H1 (cell line): ENCODE measurements at regions not wholly inside any gene's neighbourhood (a gene's known extent, or its start where the extent isn't known, plus 50 kb on each side); places are given as distances from the start of the nearest gene placed in this dataset.

Source experiments
- CTCF ChIA-PET: fragments of 300-600 bp; sonication (Branson Sonifier 250); formaldehyde crosslinking; loops from one replicate; lab custom pipeline; 2021; ENCODE audit not compliant: partially characterized antibody; lab: Charles Lee
- POLR2A ChIA-PET: fragments of 300-600 bp; sonication (Branson Sonifier 250); formaldehyde crosslinking; loops from one replicate; lab custom pipeline; 2021; ENCODE audit warnings: inconsistent platforms; ENCODE audit not compliant: partially characterized antibody; lab: Charles Lee
- DNase-seq, 2 experiments: peaks; one replicate each; pipeline versions ENCODE4 v3.0.0 to v3.0.0-alpha.2; 2010 to 2022; ENCODE audit warnings: low spot score in 2 of 2, low read depth in 1 of 2, mixed read lengths in 1 of 2
- FAIRE-seq: peaks from 2 replicates; lab custom pipeline; 2011; peaks lifted over from hg19 to GRCh38; lab: Jason Lieb, UNC
- H2AFZ ChIP-seq: 2 replicates; pipeline ENCODE4 v1.8.1; 2012; ENCODE audit warnings: low read length, inconsistent platforms
- H2AK5ac ChIP-seq: 2 replicates; pipeline ENCODE4 v1.6.1; 2013; ENCODE audit warnings: low read depth, low read length
- H2BK120ac ChIP-seq: replicated peaks from 2 replicates; pipeline ENCODE3; 2013; ENCODE audit warnings: low read depth, low read length, inconsistent platforms
- H2BK12ac ChIP-seq: 2 replicates; pipeline ENCODE4 v1.6.1; 2013; ENCODE audit warnings: low read depth, low read length
- H2BK15ac ChIP-seq: 2 replicates; pipeline ENCODE4 v1.6.1; 2013; ENCODE audit warnings: low read length
- H2BK20ac ChIP-seq: 2 replicates; pipeline ENCODE4 v1.6.1; 2013; ENCODE audit warnings: low read length
- H2BK5ac ChIP-seq: 2 replicates; pipeline ENCODE4 v1.6.1; 2013; ENCODE audit warnings: low read depth, low read length
- H3K14ac ChIP-seq: 2 replicates; pipeline ENCODE4 v1.6.1; 2013; ENCODE audit warnings: inconsistent platforms; ENCODE audit not compliant: insufficient read length
- H3K18ac ChIP-seq: 2 replicates; pipeline ENCODE4 v1.6.1; 2013; ENCODE audit warnings: low read length; ENCODE audit errors: extremely low read depth
- H3K23ac ChIP-seq: 2 replicates; pipeline ENCODE4 v1.6.1; 2013; ENCODE audit warnings: inconsistent platforms; ENCODE audit not compliant: insufficient read length
- H3K23me2 ChIP-seq: 2 replicates; pipeline ENCODE4 v1.6.1; 2013; ENCODE audit warnings: low read depth, low read length
- H3K27ac ChIP-seq: 2 replicates; pipeline ENCODE4 v1.6.1; 2011; ENCODE audit warnings: low read depth, low read length, inconsistent platforms
- H3K27me3 ChIP-seq, 4 experiments: replicated peaks in 1 of 4; 1 replicate in 1 of 4; 2 replicates in 3 of 4; pipeline versions ENCODE4 v1.6.1 to v1.8.1; 2011 to 2013; ENCODE audit warnings: low read length in 3 of 4, mild to moderate bottlenecking in 3 of 4, inconsistent platforms in 2 of 4, mixed read lengths in 2 of 4, moderate library complexity in 1 of 4; ENCODE audit not compliant: control insufficient read depth in 3 of 4, insufficient read depth in 3 of 4; ENCODE audit errors: extremely low read depth in 1 of 4
- H3K36me3 ChIP-seq, 4 experiments: 2 replicates each; pipeline versions ENCODE4 v1.6.1 to v1.8.1; 2011 to 2013; ENCODE audit warnings: mild to moderate bottlenecking in 4 of 4, low read length in 3 of 4, moderate library complexity in 2 of 4, control low read depth in 1 of 4, inconsistent platforms in 1 of 4; ENCODE audit not compliant: insufficient read depth in 4 of 4, control insufficient read depth in 2 of 4
- H3K4ac ChIP-seq: replicated peaks from 2 replicates; pipeline ENCODE3; 2013; ENCODE audit warnings: low read length, low read depth, mixed read lengths, inconsistent platforms; ENCODE audit not compliant: insufficient read length
- H3K4me1 ChIP-seq, 4 experiments: replicated peaks in 1 of 4; 1 replicate in 1 of 4; 2 replicates in 3 of 4; pipeline versions ENCODE4 v1.6.1 to v1.8.1; 2011 to 2013; ENCODE audit warnings: low read length in 3 of 4, inconsistent platforms in 2 of 4, mixed read lengths in 1 of 4; ENCODE audit not compliant: insufficient read depth in 4 of 4, control insufficient read depth in 3 of 4
- H3K4me2 ChIP-seq, 2 experiments: 2 replicates each; pipeline versions ENCODE4 v1.6.1 to v1.8.1; 2011 to 2013; ENCODE audit warnings: low read depth in 2 of 2, low read length in 2 of 2, control low read depth in 1 of 2, inconsistent platforms in 1 of 2, mild to moderate bottlenecking in 1 of 2; ENCODE audit not compliant: insufficient read depth in 1 of 2
- H3K4me3 ChIP-seq, 4 experiments: fragments of 200-600, 300-600 bp in 1 of 4; sonication (generic), shearing (Covaris generic), sonication (Bioruptor Twin) in 1 of 4; 2 replicates each; pipeline versions ENCODE4 v1.5.1 to v1.8.1; 2011 to 2016; ENCODE audit warnings: low read length in 4 of 4, low read depth in 3 of 4, control low read depth in 2 of 4, inconsistent platforms in 2 of 4, mild to moderate bottlenecking in 2 of 4, mixed read lengths in 1 of 4, moderate library complexity in 1 of 4; ENCODE audit not compliant: insufficient read depth in 2 of 4; ENCODE audit errors: extremely low read depth in 1 of 4
- H3K56ac ChIP-seq: replicated peaks from 2 replicates; pipeline ENCODE3; 2013; ENCODE audit warnings: low read depth, mild to moderate bottlenecking, mixed read lengths, low read length, inconsistent platforms; ENCODE audit not compliant: insufficient read length
- H3K79me1 ChIP-seq: 2 replicates; pipeline ENCODE4 v1.6.1; 2013; ENCODE audit warnings: low read depth, low read length, control low read depth
- H3K79me2 ChIP-seq, 2 experiments: 2 replicates each; pipeline versions ENCODE4 v1.6.1 to v1.8.1; 2012 to 2013; ENCODE audit warnings: low read length in 2 of 2, mild to moderate bottlenecking in 2 of 2, inconsistent platforms in 1 of 2; ENCODE audit not compliant: insufficient read depth in 2 of 2, control insufficient read depth in 1 of 2
- H3K9ac ChIP-seq, 4 experiments: replicated peaks in 1 of 4; 1 replicate in 1 of 4; 2 replicates in 3 of 4; pipeline versions ENCODE4 v1.6.1 to v1.8.1; 2011 to 2013; ENCODE audit warnings: low read depth in 3 of 4, low read length in 3 of 4, control low read depth in 2 of 4, mild to moderate bottlenecking in 2 of 4, moderate library complexity in 2 of 4, inconsistent platforms in 1 of 4; ENCODE audit errors: extremely low read depth in 1 of 4
- H3K9me3 ChIP-seq, 2 experiments: 2 replicates each; pipeline versions ENCODE4 v1.6.1 to v1.8.1; 2012 to 2013; ENCODE audit warnings: mild to moderate bottlenecking in 2 of 2, moderate library complexity in 2 of 2, control low read depth in 1 of 2, inconsistent platforms in 1 of 2, low read depth in 1 of 2, low read length in 1 of 2, mixed read lengths in 1 of 2; ENCODE audit not compliant: insufficient read depth in 2 of 2
- H4K20me1 ChIP-seq, 2 experiments: replicated peaks in 1 of 2; 2 replicates each; pipeline versions ENCODE3 to v1.8.1; 2011 to 2013; ENCODE audit warnings: inconsistent platforms in 2 of 2, low read length in 2 of 2, mild to moderate bottlenecking in 1 of 2; ENCODE audit not compliant: insufficient read depth in 2 of 2, control insufficient read depth in 1 of 2
- H4K5ac ChIP-seq: 2 replicates; pipeline ENCODE4 v1.6.1; 2013; ENCODE audit warnings: low read length, low read depth, mixed read lengths, inconsistent platforms; ENCODE audit not compliant: insufficient read length
- H4K8ac ChIP-seq: 2 replicates; pipeline ENCODE4 v1.8.0; 2013; ENCODE audit warnings: mild to moderate bottlenecking, moderate library complexity, low read length, inconsistent platforms; ENCODE audit not compliant: insufficient read depth; ENCODE audit errors: extremely low read depth
- H4K91ac ChIP-seq: replicated peaks from 2 replicates; pipeline ENCODE3; 2013; ENCODE audit warnings: low read length, mixed read lengths, inconsistent platforms; ENCODE audit not compliant: insufficient read length
- CBX5 ChIP-seq: fragments of 300-800, 300-1000 bp; sonication (generic); IDR thresholded peaks from 2 replicates; pipeline ENCODE4 v1.7.1; 2016; ENCODE audit warnings: antibody characterized with exemption, low read length, low read depth
- HDAC2 ChIP-seq, 2 experiments: fragments of 300-600 bp in 1 of 2; sonication (generic) in 1 of 2; IDR thresholded peaks; 2 replicates each; pipeline ENCODE4 v1.6.1; 2011 to 2012; ENCODE audit warnings: low read depth in 2 of 2, low read length in 2 of 2, mild to moderate bottlenecking in 2 of 2, moderate library complexity in 2 of 2, borderline replicate concordance in 1 of 2, inconsistent platforms in 1 of 2
- HDAC6 ChIP-seq: IDR thresholded peaks from one replicate; pipeline ENCODE4 v1.7.1; 2012; ENCODE audit warnings: low read depth, mild to moderate bottlenecking, inconsistent platforms, low read length, moderate library complexity
- KDM4A ChIP-seq: IDR thresholded peaks from one replicate; pipeline ENCODE4 v1.7.1; 2012; ENCODE audit warnings: low read depth, mild to moderate bottlenecking, moderate library complexity, low read length, inconsistent platforms; ENCODE audit not compliant: severe bottlenecking
- KDM5A ChIP-seq: fragments of 200-600 bp; IDR thresholded peaks from 2 replicates; pipeline ENCODE4 v1.7.1; 2012; ENCODE audit warnings: mild to moderate bottlenecking, low read length, inconsistent platforms, mixed read lengths
- PHF8 ChIP-seq: fragments of 200-600 bp; sonication (generic); conservative IDR thresholded peaks from 2 replicates; pipeline ENCODE4 v1.7.1; 2012; ENCODE audit warnings: low read depth, mild to moderate bottlenecking, inconsistent platforms, low read length, moderate library complexity
- SIRT6 ChIP-seq: IDR thresholded peaks from one replicate; pipeline ENCODE4 v1.7.1; 2012; ENCODE audit warnings: low read length, inconsistent platforms
- SIX5 ChIP-seq: IDR thresholded peaks from 2 replicates; pipeline ENCODE4 v1.6.1; 2011; ENCODE audit warnings: mild to moderate bottlenecking, low read depth, low read length
- YY1 ChIP-seq: IDR thresholded peaks from 2 replicates; pipeline ENCODE4 v1.6.1; 2011; ENCODE audit warnings: low read depth, mild to moderate bottlenecking, low read length
- WGBS, 2 experiments: shearing (Covaris generic) in 1 of 2; methylation state at CpG; one replicate each; pipeline versions ENCODE4 v1.1.6 to v1.1.7; 2013 to 2015; ENCODE audit warnings: low lambda C conversion rate in 2 of 2, mixed read lengths in 2 of 2, inconsistent platforms in 1 of 2, low coverage in 1 of 2, missing lambda C conversion rate in 1 of 2; ENCODE audit not compliant: insufficient replicate concordance in 2 of 2, insufficient coverage in 1 of 2, insufficient read length in 1 of 2; ENCODE audit errors: extremely low coverage in 1 of 2, missing lambda C conversion rate in 1 of 2; 5-methylcytosine and 5-hydroxymethylcytosine counted together

GRCh38 chr10:124303662-124304418, 114.9 kb downstream of the OAT start:
- Histone ChIP-seq H3K9ac (no peak overlapping the region), H3K9me3 (peaks cover 21 to 24% of the 10 kb centered on the region in 2 experiments), H3K79me2 (no peaks in the 10 kb centered on the region), H3K4me2 (no peak overlapping the region), H2AK5ac (no peak overlapping the region), H3K14ac (no peak overlapping the region), H4K20me1 (no peaks in the 10 kb centered on the region), H3K23me2 (peaks cover 6% of the 10 kb centered on the region; the same call in 1 of the 2 replicates), H3K4me3 (no peak overlapping the region), H3K18ac (no peak overlapping the region), H2BK20ac (no peak overlapping the region), H3K27ac (no peak overlapping the region), H4K5ac (no peak overlapping the region), H3K79me1 (no peaks in the 10 kb centered on the region), H2AFZ (no peak overlapping the region), H3K23ac (no peak overlapping the region), H3K56ac (no peak overlapping the region), H3K4ac (no peak overlapping the region), H4K8ac (no peak overlapping the region), H4K91ac (no peak overlapping the region), H3K27me3 (no peaks in the 10 kb centered on the region), H2BK15ac (no peak overlapping the region), H2BK12ac (no peak overlapping the region), H2BK120ac (no peak overlapping the region), H2BK5ac (no peak overlapping the region), H3K4me1 (no peaks in the 10 kb centered on the region), H3K36me3 (no peaks in the 10 kb centered on the region)
- 96% methylated on average over 6 of the region's 6 CpGs; no CpG with 5 or more reads in 1 of the 2 experiments for whole genome bisulfite sequencing, 2 experiments
- CTCF ChIA-PET = interaction anchor here (0.9 to 1.3 kb wide), 3 partner anchors 8 to 45 kb away, joined by 4 to 5 read pairs (median 4); no protein-coding TSS in a partner anchor
- no peak for FAIRE-seq
- POLR2A ChIA-PET = no interaction called here
- no peak for DNase-seq
- no peak for TF ChIP-seq KDM5A
- TF ChIP-seq PHF8 = no peak
- no peak for TF ChIP-seq SIX5
- TF ChIP-seq CBX5 = no peak
- no peak for TF ChIP-seq YY1
- TF ChIP-seq HDAC6 = no peak
- TF ChIP-seq KDM4A = no peak
- no peak for TF ChIP-seq SIRT6
- TF ChIP-seq HDAC2 (IDR thresholded peaks at IDR 0.05; ENCODE audit: borderline replicate concordance in 1 of 2, low read depth in 2 of 2, low read length in 2 of 2) = no peak
